ENCODE measurements at regions not wholly inside any gene's neighbourhood (a gene's known extent, or its start where the extent isn't known, plus 50 kb on each side); places are given as distances from the start of the nearest gene placed in this dataset.

GRCh38 chr4:152240232-152240631 is 295.7 kb downstream of the FBXW7 start:
- POLR2A ChIA-PET = no interaction called here
- DNase-seq (ENCODE audit: low read depth, low spot score) = no peak
- H3K4me3 ChIP-seq (ENCODE audit: low read depth, low read length) = no peak overlapping the region
- no peak for TF ChIP-seq CTCF (IDR thresholded peaks at IDR 0.05; ENCODE audit: insufficient read depth, low read length, missing control alignments)
- CTCF ChIA-PET = no interaction called here

GRCh38 chr4:152239216-152239615 is 296.7 kb downstream of the FBXW7 start:
- CTCF ChIA-PET = no interaction called here
- POLR2A ChIA-PET = no interaction called here
- DNase-seq (ENCODE audit: low read depth, low spot score) = no peak
- TF ChIP-seq CTCF (IDR thresholded peaks at IDR 0.05; ENCODE audit: insufficient read depth, low read length, missing control alignments) = no peak
- no peak overlapping the region for H3K4me3 ChIP-seq (ENCODE audit: low read depth, low read length)

GRCh38 chr4:152236519-152237056 is 299.3 kb downstream of the FBXW7 start:
- no peak overlapping the region for H3K4me3 ChIP-seq (ENCODE audit: low read depth, low read length)
- no peak for DNase-seq (ENCODE audit: low read depth, low spot score)
- CTCF ChIA-PET = no interaction called here
- no peak for TF ChIP-seq CTCF (IDR thresholded peaks at IDR 0.05; ENCODE audit: insufficient read depth, low read length, missing control alignments)
- POLR2A ChIA-PET = no interaction called here

- CTCF ChIA-PET = interaction anchor here (1.9 kb wide), 1 partner anchor 10 kb away, joined by 4 read pairs; no protein-coding TSS in a partner anchor
- TF ChIP-seq CTCF (IDR thresholded peaks at IDR 0.05; ENCODE audit: insufficient read depth, low read length, missing control alignments) = no peak
- DNase-seq (ENCODE audit: low read depth, low spot score) = no peak
- POLR2A ChIA-PET = no interaction called here
- H3K4me3 ChIP-seq (ENCODE audit: low read depth, low read length) = no peak overlapping the region
These were observed 300.2 kb downstream of the FBXW7 start for GRCh38 chr4:152235718-152236117.

GRCh38 chr4:152234571-152234970 is 301.3 kb downstream of the FBXW7 start:
- no peak for DNase-seq (ENCODE audit: low read depth, low spot score)
- TF ChIP-seq CTCF (IDR thresholded peaks at IDR 0.05; ENCODE audit: insufficient read depth, low read length, missing control alignments) = no peak
- CTCF ChIA-PET = interaction anchor here (1.9 kb wide), 1 partner anchor 11 kb away, joined by 4 read pairs; no protein-coding TSS in a partner anchor
- no peak overlapping the region for H3K4me3 ChIP-seq (ENCODE audit: low read depth, low read length)
- POLR2A ChIA-PET = no interaction called here

GRCh38 chr4:152232271-152232670 is 303.6 kb downstream of the FBXW7 start:
- H3K4me3 ChIP-seq (ENCODE audit: low read depth, low read length) = no peak overlapping the region
- no peak for TF ChIP-seq CTCF (IDR thresholded peaks at IDR 0.05; ENCODE audit: insufficient read depth, low read length, missing control alignments)
- ChIA-PET CTCF (no interaction called here), POLR2A (no interaction called here)
- DNase-seq (ENCODE audit: low read depth, low spot score) = no peak
